ENCODE measurements at regions not wholly inside any gene's neighbourhood (a gene's known extent, or its start where the extent isn't known, plus 50 kb on each side); places are given as distances from the start of the nearest gene placed in this dataset.

DNA sequence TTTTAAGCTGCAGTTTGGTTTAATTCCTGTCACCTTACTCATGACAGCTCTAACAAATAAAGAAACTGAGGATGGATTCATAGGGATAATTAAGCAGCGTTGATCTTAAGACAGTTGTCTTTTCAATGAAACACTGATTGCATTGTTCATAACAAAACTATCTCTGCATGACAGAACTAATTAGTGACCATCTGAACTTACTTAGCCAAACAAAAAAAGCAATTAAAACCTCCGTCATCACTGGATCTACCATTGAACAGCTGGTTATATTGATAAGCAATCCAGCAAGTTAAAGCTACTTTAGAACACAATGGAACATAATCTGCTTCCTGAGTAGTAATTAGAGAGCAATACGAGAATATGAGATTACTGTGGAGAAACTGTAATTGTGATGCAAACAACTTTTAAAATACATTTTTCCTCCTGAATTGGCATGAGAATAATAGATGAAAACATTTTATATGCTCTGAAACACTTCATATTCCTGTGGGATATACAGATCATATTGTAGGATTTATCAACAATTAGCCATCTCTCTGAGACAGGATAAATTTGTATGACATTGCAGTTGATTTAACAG, 2576.8 kb downstream of the PCDH7 start:
- no peak for DNase-seq

DNA sequence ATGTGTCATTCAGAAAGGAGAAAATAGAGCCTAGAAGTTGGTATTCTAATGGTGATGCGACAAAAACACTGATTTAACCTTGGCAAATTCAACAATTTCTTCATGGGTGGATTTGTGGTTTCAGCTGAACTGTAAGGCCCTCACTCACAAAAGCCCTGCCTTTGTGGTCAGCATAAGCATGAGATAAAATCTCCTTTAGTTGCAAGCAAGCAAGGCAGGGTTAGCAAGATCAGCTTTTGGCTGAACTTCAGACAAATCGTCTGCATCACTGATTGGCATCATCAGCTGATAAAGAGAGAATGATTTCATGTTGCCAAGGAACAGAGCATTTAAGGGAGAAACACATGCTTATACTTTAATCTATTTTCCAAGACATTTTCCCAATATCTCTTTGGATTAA, 2582.2 kb downstream of the PCDH7 start:
- no peak for DNase-seq

DNA sequence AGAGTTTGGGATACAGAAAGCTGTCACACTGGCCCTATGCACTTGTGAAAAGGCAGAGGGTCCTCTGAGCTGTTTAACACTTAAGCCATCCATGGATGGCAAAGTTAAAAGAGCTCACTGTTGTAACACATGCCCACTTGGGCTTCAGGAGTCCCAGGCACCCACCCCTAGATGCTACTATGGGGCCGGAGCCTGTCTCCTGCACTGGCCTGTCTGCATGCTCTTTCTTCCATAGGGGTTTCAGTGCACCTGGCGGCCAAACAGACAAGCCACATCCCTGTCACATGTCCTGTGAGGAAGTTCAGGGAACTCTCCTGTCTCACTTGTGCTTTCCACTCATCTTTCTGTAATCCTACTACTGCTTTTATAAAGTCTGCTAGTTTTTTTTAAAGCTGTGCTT, 2586.0 kb downstream of the PCDH7 start:
- DNase-seq = no peak

DNA sequence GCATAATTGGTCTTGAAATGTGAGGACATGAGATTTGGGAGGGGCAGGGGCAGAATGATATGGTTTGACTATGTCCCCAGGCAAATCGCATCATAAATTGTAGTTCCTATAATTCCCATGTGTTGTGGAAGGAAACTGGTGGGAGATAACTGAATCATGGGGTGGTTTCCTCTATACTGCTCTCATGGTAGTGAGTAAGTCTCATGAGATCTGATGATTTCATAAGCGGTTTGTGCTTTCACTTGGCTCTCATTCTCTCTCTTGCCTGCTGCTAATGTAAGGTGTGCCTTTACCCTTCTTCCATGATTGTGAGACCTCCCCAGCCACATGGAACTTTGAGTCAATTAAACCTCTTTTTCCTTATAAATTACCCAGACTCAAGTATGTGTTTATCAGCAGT, 2595.9 kb downstream of the PCDH7 start:
- no peak for DNase-seq

DNA sequence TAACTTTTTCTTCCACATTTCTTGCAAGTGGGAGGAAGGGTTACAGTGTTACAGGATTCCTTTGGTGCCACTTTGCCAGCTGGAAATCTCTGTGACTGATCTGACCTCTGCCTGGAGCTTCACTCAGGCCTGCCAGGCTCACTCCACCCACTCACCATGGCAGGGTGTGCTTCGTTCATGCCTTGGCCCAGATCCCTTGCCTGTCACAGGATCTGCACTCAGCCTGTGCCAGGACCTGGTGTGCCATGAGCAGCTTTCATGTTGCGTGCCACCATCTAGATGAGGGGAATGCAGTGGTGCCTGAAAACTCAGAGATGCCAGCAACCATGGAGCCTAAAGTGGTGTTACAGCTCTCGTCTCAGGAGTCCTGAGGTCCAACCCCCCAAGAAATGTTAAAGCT, 2596.4 kb downstream of the PCDH7 start:
- DNase-seq = no peak

DNA sequence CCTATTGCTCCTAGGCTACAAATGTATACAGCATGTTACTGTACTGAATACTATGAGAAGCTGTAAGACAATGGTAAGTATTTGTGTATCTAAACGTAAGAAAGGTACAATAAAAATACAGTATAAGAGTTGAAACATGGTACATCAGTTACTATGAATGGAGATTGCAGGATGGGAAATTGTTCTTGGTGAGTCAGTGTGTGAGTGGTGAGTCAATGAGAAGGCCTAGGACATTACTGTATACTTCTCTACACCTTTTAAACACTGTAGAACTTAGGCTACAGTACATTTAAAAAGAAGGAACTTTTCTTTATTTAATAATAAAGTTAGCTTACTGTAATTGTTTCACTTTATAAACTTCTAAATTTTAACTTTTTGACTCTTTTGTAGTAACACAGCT, 2603.2 kb downstream of the PCDH7 start:
- DNase-seq = no peak

DNA sequence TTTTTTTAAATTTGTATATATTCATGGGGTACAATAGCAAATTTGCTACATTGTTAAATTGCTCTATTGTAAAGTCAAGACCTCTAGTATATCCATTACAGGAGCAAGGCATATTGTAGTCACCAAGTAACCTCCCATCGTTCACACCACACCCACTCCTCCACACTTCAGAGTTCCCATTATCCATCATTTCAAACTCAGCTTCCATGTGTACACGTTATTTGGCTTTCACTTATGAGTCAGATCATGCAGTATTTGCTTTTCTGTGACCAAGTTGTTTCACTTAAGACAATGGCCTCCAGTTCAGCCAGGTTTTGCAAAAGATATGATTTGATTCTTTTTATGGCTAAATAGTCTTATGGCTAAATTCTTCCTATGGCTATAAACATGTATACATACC, 2614.2 kb downstream of the PCDH7 start:
- DNase-seq = no peak

DNA sequence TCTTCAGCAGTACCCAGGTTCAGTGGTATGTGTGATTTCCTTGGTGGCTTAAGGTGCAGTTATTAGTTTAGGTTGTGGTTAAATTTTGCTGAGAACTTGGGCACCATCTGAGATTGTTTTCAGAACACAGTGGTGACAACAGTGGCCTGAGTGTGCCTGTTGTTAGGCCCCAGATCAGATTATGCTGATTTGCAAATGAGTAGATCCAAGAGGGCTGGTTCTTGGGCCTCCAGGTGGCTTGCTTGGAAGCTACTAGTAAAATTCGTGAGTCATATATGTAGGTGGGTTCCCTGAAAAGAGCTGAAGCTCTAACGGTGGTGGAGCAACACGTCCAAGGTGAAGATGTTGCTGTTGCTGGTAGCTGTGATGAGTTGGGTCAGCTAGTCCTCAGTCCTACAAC, 2619.6 kb downstream of the PCDH7 start:
- DNase-seq = no peak

DNA sequence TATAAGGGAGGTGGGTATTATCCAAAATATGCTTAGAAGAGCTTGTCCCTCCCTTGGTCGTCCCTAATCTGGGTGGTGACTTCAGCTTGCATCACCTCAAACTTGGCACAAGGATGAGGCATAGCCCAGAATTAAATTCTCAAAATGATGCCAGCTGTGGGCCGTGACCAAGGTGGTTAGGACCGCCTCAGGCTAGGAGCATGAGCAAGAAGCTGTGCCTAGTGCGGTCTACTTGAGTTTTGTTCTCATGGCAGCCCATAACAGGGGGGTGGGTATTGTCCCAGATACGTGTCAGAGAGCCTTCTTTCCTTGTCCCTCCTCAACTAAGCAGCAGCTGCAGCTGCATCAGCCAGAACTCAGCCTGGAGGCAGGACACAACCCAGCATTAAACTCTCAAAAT, 2620.0 kb downstream of the PCDH7 start:
- DNase-seq = no peak

DNA sequence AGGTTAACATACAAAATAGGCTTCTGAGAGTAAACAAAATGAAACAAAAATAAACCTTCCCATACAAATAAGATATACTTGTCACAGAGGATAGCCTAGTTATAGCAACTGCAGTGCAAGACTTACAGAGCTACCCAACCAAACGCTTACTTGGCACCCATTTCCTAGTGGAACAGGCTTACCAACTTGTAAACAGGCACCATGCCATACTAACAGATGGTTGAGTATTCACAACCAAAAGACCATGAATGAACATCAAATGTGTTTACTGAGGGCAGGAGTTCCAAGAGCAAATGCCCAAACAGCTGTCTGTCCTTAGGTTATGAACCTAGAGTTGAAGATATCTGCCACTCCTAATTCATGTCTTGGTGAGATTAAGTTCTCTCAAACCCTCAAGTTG, 2629.2 kb downstream of the PCDH7 start:
- DNase-seq = no peak

DNA sequence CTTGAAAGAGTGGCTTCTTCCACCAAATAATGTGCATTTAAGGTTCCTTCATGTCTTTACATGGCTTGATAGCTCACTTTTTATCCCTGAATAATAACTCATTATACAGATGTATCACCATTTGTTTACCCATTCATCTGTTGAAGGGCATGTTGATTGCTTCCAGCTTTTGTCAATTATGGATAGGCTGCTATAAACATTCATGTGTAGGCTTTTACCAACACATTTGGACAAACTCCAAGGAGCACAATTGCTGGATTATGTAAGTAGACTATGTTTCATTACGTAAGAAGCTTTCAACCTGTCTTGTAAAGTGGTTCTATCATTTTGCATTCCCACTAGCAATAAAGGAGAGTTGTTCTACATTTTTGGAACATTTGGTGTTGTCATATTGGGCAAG, 2637.0 kb downstream of the PCDH7 start:
- no peak for DNase-seq

DNA sequence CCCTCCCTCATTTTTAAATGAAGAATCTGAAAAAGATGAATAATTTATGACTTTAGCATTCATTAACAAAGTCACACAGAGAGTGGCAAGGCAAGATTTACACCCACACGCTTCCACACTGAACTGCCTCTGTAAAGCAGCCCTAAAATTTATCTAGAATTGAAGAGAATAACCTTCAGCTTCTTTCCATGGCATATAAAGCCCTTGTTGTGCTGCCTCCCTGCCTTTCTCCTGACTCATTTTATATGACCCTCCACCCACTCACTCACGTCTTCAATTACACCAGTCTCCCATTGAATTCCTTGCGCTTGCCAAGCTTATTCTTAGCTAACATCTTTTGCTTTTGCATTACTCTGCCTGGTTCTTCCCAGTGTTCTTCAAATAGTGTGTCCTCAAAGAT, 2649.3 kb downstream of the PCDH7 start:
- no peak for DNase-seq

DNA sequence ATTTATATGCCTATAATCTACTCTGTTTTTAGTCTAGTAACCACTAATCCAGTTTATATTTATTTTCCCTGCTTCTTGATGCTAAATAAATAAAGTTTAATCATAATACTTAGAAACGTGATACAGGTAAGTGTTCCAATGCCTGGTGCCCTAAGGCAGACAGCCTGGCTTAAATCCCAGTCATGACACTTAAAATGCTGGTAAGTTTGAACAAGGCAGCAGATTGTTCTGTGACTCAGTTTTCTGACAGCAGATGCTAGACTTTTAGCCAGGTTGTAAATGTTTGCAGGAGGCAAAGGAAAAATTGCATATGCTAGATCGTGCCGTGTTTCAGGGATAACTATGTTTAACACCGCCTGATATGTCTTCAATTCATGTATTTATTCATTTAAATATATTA, 2661.6 kb downstream of the PCDH7 start:
- DNase-seq = no peak

DNA sequence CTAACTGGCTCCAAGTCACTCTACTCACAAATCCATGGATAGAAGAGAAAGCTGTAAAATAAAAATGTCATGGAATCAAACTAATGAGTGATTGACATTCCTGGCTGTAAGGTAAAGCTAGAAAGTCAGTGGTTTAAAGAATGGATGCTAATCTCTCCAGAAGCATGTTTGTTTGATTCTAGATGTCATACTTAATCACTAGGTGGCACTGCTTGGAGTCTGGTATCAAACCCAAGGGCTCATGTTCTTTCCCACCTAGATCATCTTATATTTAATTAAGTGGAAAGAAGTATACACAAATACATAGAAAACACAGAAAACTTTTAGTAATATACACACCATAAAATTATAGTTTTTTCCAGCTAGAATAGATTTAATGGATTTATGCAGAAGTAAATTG, 2666.6 kb downstream of the PCDH7 start:
- DNase-seq = no peak

DNA sequence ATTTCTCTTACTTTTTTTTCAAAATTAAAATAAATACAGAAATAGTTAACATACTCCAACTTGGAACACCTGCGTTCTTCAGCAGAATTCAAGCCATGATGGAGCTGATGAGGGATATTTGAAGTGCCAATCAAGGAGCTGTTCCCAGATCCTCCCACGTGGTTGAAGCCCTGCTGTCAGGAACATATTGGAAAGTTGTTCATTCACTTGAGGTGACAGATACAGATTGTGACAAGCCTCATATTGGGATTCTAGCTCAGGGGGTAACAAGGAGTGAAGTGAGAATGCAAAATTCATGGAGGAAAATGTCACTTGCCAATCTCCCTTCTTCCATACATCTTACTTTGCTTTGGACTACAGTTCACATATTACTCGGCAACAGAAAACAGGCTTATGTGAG, 2670.8 kb downstream of the PCDH7 start:
- no peak for DNase-seq

DNA sequence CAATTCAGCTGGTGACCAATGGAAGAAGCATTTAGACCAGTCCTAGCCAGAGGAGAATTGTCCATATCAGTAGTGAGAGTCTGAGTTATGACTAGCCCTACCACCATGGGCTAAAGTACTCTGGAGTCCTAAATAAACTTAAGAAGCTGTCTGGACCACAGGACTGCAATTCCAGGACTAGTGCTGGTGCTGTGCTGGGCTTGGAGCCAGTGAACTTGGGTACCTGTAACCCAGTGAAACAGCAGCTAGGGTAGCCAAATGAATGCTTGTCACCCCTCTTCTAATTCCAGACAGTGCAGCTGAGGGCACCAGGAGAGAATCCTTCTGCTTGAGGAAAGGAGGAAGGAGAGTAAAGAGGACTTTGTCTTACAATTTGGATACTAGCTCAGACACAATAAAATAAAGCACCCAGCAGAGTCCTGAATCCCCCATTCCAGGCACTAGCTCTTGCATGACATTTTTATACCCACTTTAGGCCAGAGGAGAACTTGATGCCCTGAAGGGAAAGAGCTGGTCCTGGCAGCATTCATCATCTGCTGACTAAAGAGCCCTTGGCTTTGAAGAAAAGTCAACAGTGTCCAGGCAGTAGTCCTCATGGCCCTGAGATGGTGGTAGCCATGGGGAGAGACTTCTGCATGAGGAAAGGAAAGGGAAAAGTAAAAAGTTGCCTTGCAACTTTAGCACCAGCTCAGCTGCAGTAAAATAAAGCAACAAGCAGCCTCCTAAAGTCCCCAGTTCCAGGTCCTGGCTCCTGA, 2675.7 kb downstream of the PCDH7 start:
- no peak for DNase-seq

DNA sequence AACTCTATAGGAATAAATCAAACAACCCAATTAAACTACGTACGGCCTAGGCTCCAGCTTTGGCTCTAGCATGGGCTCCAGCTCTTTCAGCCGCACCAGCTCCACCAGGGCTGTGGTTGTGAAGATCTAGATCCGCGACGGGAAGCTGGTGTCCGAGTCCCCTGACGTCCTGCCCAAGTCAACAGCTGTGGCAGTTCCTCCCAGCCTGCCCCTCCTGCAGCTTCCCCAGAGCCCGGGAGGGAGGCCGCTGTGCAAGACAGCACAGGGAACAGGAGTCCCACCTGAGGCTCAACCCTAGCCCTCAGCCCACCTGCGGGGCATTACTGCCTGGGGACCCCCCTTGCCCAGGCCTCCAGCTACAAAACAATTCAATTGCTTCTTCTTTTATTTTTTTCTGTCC, 2680.3 kb downstream of the PCDH7 start:
- DNase-seq = no peak

DNA sequence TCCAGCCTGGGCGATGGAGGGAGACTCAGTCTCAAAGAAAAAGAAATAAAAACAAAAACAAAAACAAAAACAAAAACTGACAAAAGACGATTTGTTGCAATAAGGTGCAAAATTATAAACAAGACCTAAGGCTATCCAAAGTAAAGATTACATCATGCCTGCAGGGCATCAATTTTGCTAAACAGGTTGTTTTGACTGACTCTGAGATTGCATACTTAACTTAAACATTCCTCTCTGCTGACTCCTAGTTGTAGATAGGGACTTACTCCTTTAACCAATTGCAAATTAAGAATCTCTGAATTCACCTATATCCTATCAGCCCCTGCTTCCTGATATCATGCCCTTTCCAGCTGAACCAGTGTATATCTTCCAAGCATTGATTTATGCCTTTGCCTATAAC, 2687.3 kb downstream of the PCDH7 start:
- DNase-seq = no peak

DNA sequence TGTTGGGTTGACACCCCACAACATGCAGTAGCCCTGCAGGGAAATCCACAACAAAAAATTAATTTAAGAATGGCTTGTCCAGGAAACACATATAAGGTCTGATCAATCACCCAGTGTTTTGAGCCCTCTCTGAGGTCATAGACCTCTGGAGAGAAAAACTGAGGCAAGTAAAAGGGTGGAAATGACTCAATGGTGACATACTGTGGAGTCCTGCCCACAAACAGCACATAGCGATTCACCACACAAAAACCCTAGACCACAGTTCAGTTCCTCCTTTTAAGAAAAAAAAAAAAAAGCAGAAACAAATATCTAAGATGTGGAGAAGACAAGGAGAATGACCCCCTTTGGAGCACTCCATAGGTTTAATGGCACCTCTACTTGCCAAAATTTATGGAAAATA, 2691.0 kb downstream of the PCDH7 start:
- DNase-seq = no peak

DNA sequence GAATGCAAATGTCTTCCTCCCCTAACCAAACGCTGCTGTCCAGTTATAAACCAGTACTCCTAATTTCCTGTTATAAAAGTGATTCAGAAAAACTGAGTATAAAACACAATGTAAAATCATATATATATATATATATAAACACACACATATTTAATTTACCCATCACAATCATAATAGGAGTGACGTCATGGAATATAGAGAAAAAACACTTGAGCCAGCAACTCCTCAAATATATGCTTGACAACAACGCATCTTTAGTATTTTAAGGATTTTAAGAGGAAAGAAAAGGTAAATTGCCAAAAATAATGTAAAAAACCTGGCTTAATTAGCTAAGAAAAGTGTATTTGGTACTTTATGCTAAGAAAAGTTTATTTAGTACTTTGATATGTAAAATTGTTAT, 2701.7 kb downstream of the PCDH7 start:
- DNase-seq = no peak

DNA sequence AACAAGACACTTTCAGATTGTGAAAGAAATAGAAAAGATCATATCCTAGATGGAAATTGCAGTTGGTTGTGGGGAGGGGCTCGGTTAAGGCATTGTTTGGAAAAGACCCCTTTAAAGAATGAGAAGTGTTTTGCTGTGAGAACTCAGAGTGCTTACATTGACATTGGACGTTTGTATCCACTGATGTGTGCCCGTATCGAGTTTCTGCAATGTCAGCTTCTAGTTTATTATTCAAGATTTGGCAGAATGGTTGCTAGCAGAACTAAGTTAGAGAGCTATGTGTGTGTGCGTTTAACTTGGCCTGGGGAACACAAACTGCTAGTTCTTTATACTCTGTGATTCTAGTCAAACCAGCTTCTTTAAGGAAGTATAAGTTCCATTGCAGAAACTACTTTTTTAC, 2702.5 kb downstream of the PCDH7 start:
- no peak for DNase-seq

DNA sequence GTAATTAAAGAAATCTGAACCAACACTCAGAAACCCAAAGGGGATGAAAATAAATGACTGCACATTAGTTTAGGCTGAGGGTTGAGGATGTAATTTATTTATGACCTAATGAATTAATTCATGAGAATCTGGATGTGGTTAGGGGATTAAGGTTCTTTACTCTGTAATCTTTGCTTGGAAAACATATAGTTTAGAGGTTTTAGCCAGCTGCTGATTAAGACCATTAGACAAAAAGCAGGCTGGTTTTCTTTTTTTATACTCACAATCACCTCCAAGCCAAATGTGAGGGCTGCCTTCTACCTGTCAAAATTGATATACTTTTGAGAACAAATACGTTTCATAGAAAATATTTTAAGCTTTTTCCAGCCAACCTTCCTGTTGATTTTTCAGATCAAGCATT, 2705.8 kb downstream of the PCDH7 start:
- DNase-seq = no peak

DNA sequence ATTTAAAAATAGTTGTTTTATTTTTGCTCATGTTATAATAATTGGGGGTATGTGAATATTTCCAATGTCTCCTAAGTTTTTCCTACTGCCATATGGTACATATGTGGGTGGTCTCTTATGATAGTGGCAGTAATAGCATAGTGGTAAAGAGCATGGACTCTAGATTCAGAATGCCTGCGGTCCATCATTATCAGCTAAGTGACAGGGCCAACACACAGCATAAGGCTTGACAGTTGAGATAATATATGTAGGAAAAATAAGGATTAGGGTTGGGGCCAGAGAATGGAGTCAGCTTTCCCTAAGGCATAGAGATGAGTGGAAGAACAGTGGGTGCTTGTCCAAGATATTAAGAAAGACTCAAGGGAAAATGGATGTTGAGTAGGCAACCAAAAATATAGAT, 2707.5 kb downstream of the PCDH7 start:
- no peak for DNase-seq

DNA sequence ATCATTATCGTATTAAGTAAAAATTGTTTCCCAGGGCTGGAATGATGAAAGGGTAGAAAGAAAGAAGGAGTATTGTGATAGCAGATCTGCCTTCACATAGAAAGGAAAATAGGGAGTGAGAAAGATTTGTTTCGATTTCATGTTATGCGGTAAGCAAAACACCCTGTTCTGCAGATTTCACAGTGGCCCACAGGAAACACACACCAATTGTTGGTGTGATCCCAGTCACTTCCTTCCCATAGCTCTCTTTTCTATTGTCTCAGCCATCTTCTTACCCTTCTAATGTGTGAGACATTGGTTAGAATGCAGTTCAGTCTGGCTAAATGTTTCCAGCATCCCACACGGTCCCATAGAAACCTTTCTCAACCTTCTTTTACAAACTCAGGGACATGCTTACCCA, 2709.8 kb downstream of the PCDH7 start:
- no peak for DNase-seq

DNA sequence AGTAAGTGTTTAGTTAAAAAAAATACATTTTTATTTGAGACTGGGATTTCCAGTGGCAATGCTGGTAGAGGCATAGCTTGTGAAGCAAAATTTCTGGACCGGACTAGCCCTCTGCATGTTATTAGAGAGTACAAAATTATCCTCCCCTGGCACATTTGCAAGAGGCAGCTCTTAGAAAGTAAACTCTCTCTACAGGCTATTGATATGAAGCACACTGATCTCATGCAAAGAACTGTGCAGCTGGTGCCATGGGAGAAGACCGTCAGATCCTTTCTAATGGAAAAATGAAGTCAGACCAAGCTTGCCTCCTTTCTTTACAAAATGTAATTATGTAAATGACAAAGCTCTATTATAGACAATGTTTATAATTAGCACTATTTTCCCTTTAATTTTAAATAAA, 2717.2 kb downstream of the PCDH7 start:
- DNase-seq = no peak
